ENCODE measurements at regions not wholly inside any gene's neighbourhood (a gene's known extent, or its start where the extent isn't known, plus 50 kb on each side); places are given as distances from the start of the nearest gene placed in this dataset.
"Not testable (repeated sequence)": the region's sequence is repeated elsewhere in the genome, so short reads cannot be mapped to it uniquely, and the experiment has no call there.

- DNase-seq (ENCODE audit: extremely low spot score), result no peak
- TF ChIP-seq PKNOX1 (IDR thresholded peaks at IDR 0.05) (no peak), ZNF384 (IDR thresholded peaks at IDR 0.05) (no peak)
- CTCF ChIA-PET, result no interaction called here
- POLR2A ChIA-PET, result no interaction called here
These were observed 118.4 kb downstream of the COPRS start for GRCh38 chr17:31740611-31741082.

- no peak for DNase-seq (ENCODE audit: extremely low spot score)
- CTCF ChIA-PET, result no interaction called here
- TF ChIP-seq CTBP1 (IDR thresholded peaks at IDR 0.05; ENCODE audit: borderline replicate concordance) (no peak), SUZ12 (IDR thresholded peaks at IDR 0.05) (no peak), HDGF (IDR thresholded peaks at IDR 0.05; ENCODE audit: borderline replicate concordance) (no peak), NFRKB (IDR thresholded peaks at IDR 0.05) (no peak)
- POLR2A ChIA-PET, result no interaction called here
These were observed 119.9 kb downstream of the COPRS start for GRCh38 chr17:31738996-31739699.

GRCh38 chr17:31738488-31738887 lies 120.6 kb downstream of the COPRS start:
- DNase-seq (ENCODE audit: extremely low spot score), result no peak
- ChIA-PET CTCF (no interaction called here), POLR2A (no interaction called here)
- TF ChIP-seq BHLHE40 (IDR thresholded peaks at IDR 0.05; ENCODE audit: borderline replicate concordance) (no peak), L3MBTL2 (conservative IDR thresholded peaks at IDR 0.05) (no peak), FOXA1 (IDR thresholded peaks at IDR 0.05) (no peak), SUZ12 (IDR thresholded peaks at IDR 0.05) (no peak), PKNOX1 (IDR thresholded peaks at IDR 0.05) (no peak), HDGF (IDR thresholded peaks at IDR 0.05; ENCODE audit: borderline replicate concordance) (no peak), ARNT (IDR thresholded peaks at IDR 0.05) (no peak), FOXK2 (IDR thresholded peaks at IDR 0.05) (no peak), SP1 (IDR thresholded peaks at IDR 0.05) (no peak), TARDBP (IDR thresholded peaks at IDR 0.05) (no peak), ZNF384 (IDR thresholded peaks at IDR 0.05) (no peak), CTBP1 (IDR thresholded peaks at IDR 0.05; ENCODE audit: borderline replicate concordance) (no peak), FOXM1 (IDR thresholded peaks at IDR 0.05; ENCODE audit: borderline replicate concordance) (no peak), NFRKB (IDR thresholded peaks at IDR 0.05) (no peak), ELF4 (IDR thresholded peaks at IDR 0.05) (no peak), LEF1 (IDR thresholded peaks at IDR 0.05; ENCODE audit: borderline replicate concordance) (no peak)

- DNase-seq (ENCODE audit: extremely low spot score), result no peak
- TF ChIP-seq BHLHE40 (IDR thresholded peaks at IDR 0.05; ENCODE audit: borderline replicate concordance) (no peak), FOXK2 (IDR thresholded peaks at IDR 0.05) (no peak), SUZ12 (IDR thresholded peaks at IDR 0.05) (no peak), SP1 (IDR thresholded peaks at IDR 0.05) (no peak), LEF1 (IDR thresholded peaks at IDR 0.05; ENCODE audit: borderline replicate concordance) (no peak), HDGF (IDR thresholded peaks at IDR 0.05; ENCODE audit: borderline replicate concordance) (no peak), ZNF384 (IDR thresholded peaks at IDR 0.05) (no peak), CTBP1 (IDR thresholded peaks at IDR 0.05; ENCODE audit: borderline replicate concordance) (no peak), TARDBP (IDR thresholded peaks at IDR 0.05) (no peak), L3MBTL2 (conservative IDR thresholded peaks at IDR 0.05) (no peak), ELF4 (IDR thresholded peaks at IDR 0.05) (no peak)
- ChIA-PET CTCF (no interaction called here), POLR2A (no interaction called here)
These were observed 121.0 kb downstream of the COPRS start for GRCh38 chr17:31738067-31738466.

- DNase-seq (ENCODE audit: extremely low spot score), result no peak
- CTCF ChIA-PET, result interaction anchor here (0.7 kb wide), 1 partner anchor 203 kb away, joined by 4 read pairs; no protein-coding TSS in a partner anchor
- POLR2A ChIA-PET, result no interaction called here
- TF ChIP-seq HDGF (IDR thresholded peaks at IDR 0.05; ENCODE audit: borderline replicate concordance) (no peak), SUZ12 (IDR thresholded peaks at IDR 0.05) (no peak), PKNOX1 (IDR thresholded peaks at IDR 0.05) (no peak), LEF1 (IDR thresholded peaks at IDR 0.05; ENCODE audit: borderline replicate concordance) (no peak), L3MBTL2 (conservative IDR thresholded peaks at IDR 0.05) (no peak), FOXK2 (IDR thresholded peaks at IDR 0.05) (no peak), ZNF384 (IDR thresholded peaks at IDR 0.05) (no peak), ELF4 (IDR thresholded peaks at IDR 0.05) (no peak), NFRKB (IDR thresholded peaks at IDR 0.05) (no peak), CTBP1 (IDR thresholded peaks at IDR 0.05; ENCODE audit: borderline replicate concordance) (no peak), BHLHE40 (IDR thresholded peaks at IDR 0.05; ENCODE audit: borderline replicate concordance) (no peak), SP1 (IDR thresholded peaks at IDR 0.05) (no peak), FOXM1 (IDR thresholded peaks at IDR 0.05; ENCODE audit: borderline replicate concordance) (no peak), FOXA1 (IDR thresholded peaks at IDR 0.05) (no peak)
These were observed 122.0 kb downstream of the COPRS start for GRCh38 chr17:31736855-31737625.

GRCh38 chr17:31733326-31733725 lies 125.7 kb downstream of the COPRS start:
- DNase-seq (ENCODE audit: extremely low spot score), result no peak

GRCh38 chr17:31731585-31732154 lies 127.4 kb downstream of the COPRS start:
- POLR2A ChIA-PET, result not testable (repeated sequence)
- CTCF ChIA-PET, result interaction anchor here (0.6 kb wide), 1 partner anchor 41 kb away, joined by 3 read pairs; no protein-coding TSS in a partner anchor

More at GRCh38 chr17:31733326-31733725, 125.7 kb downstream of the COPRS start:
- ChIA-PET CTCF (no interaction called here), POLR2A (no interaction called here)
- no peak for TF ChIP-seq NFRKB (IDR thresholded peaks at IDR 0.05)
- TF ChIP-seq PKNOX1 (IDR thresholded peaks at IDR 0.05), result no peak
- no peak for TF ChIP-seq SUZ12 (IDR thresholded peaks at IDR 0.05)
- no peak for TF ChIP-seq LEF1 (IDR thresholded peaks at IDR 0.05; ENCODE audit: borderline replicate concordance)
- no peak for TF ChIP-seq ARNT (IDR thresholded peaks at IDR 0.05)
- no peak for TF ChIP-seq FOXM1 (IDR thresholded peaks at IDR 0.05; ENCODE audit: borderline replicate concordance)
- TF ChIP-seq FOXA1 (IDR thresholded peaks at IDR 0.05), result no peak
- no peak for TF ChIP-seq CTBP1 (IDR thresholded peaks at IDR 0.05; ENCODE audit: borderline replicate concordance)
- TF ChIP-seq ZNF384 (IDR thresholded peaks at IDR 0.05), result no peak
- TF ChIP-seq ELF4 (IDR thresholded peaks at IDR 0.05), result no peak
- TF ChIP-seq TARDBP (IDR thresholded peaks at IDR 0.05), result no peak
- no peak for TF ChIP-seq FOXK2 (IDR thresholded peaks at IDR 0.05)
- TF ChIP-seq BHLHE40 (IDR thresholded peaks at IDR 0.05; ENCODE audit: borderline replicate concordance), result no peak

More at GRCh38 chr17:31731585-31732154, 127.4 kb downstream of the COPRS start:
- not testable (repeated sequence) for DNase-seq (ENCODE audit: extremely low spot score)

Data from HEK293T (cell line).